Astrocyte (in vitro differentiated cells and primary cell): ENCODE measurements at regions not wholly inside any gene's neighbourhood (a gene's known extent, or its start where the extent isn't known, plus 50 kb on each side); places are given as distances from the start of the nearest gene placed in this dataset.

Experiments
- CTCF ChIP-seq: IDR thresholded peaks from 2 replicates; pipeline ENCODE4 v1.5.1; 2011; ENCODE audit warnings: low read depth, mild to moderate bottlenecking, inconsistent platforms, low read length, moderate library complexity; ENCODE audit not compliant: insufficient read depth
- EZH2 ChIP-seq: IDR thresholded peaks from 2 replicates; pipeline ENCODE4 v1.6.1; 2012; ENCODE audit warnings: mild to moderate bottlenecking, low read length, inconsistent platforms; ENCODE audit not compliant: insufficient read depth

- TF ChIP-seq CTCF (no peak), EZH2 (no peak)
Measured at GRCh38 chr9:102740578-102740977, 254.6 kb upstream of the CYLC2 start.
